ENCODE measurements at regions not wholly inside any gene's neighbourhood (a gene's known extent, or its start where the extent isn't known, plus 50 kb on each side); places are given as distances from the start of the nearest gene placed in this dataset.
"Not testable (repeated sequence)": the region's sequence is repeated elsewhere in the genome, so short reads cannot be mapped to it uniquely, and the experiment has no call there.

GRCh38 chr5:8839361-8840055 lies 706.4 kb downstream of the SEMA5A start:
- no peaks in the 10 kb centered on the region for H3K27me3 ChIP-seq (replicated peaks; ENCODE audit: insufficient read depth)
- H3K36me3 ChIP-seq: no peaks in the 10 kb centered on the region
- H3K4me1 ChIP-seq (ENCODE audit: control insufficient read depth in 1 of 2, low read depth in 2 of 2): no peaks in the 10 kb centered on the region
- ATAC-seq (ENCODE audit: insufficient number of reproducible peaks, low FRiP score, low read depth) (no peak), DNase-seq (ENCODE audit: low spot score) (no peak)
- no peaks in the 10 kb centered on the region for H3K9me3 ChIP-seq
- no peak for TF ChIP-seq CTCF (IDR thresholded peaks at IDR 0.05)
- no peak overlapping the region for H3K4me3 ChIP-seq
- no peak overlapping the region for H3K27ac ChIP-seq

GRCh38 chr5:8840237-8840636 lies 705.6 kb downstream of the SEMA5A start:
- no peaks in the 10 kb centered on the region for H3K27me3 ChIP-seq (replicated peaks; ENCODE audit: insufficient read depth)
- no peak for ATAC-seq (ENCODE audit: insufficient number of reproducible peaks, low FRiP score, low read depth)
- H3K4me3 ChIP-seq: no peak overlapping the region
- H3K27ac ChIP-seq: no peak overlapping the region
- H3K4me1 ChIP-seq (ENCODE audit: control insufficient read depth in 1 of 2, low read depth in 2 of 2): no peaks in the 10 kb centered on the region
- no peaks in the 10 kb centered on the region for H3K36me3 ChIP-seq
- DNase-seq (ENCODE audit: low spot score): no peak
- H3K9me3 ChIP-seq: no peaks in the 10 kb centered on the region
- no peak for TF ChIP-seq CTCF (IDR thresholded peaks at IDR 0.05)

- H3K27me3 ChIP-seq (replicated peaks; ENCODE audit: insufficient read depth): not testable (repeated sequence)
Measured at GRCh38 chr5:8840746-8841145, 705.1 kb downstream of the SEMA5A start.

GRCh38 chr5:8842971-8843551 lies 702.8 kb downstream of the SEMA5A start:
- H3K9me3 ChIP-seq: no peaks in the 10 kb centered on the region
- H3K4me1 ChIP-seq (ENCODE audit: control insufficient read depth in 1 of 2, low read depth in 2 of 2): no peaks in the 10 kb centered on the region
- H3K27ac ChIP-seq: no peak overlapping the region
- H3K27me3 ChIP-seq (replicated peaks; ENCODE audit: insufficient read depth): no peaks in the 10 kb centered on the region
- no peak for ATAC-seq (ENCODE audit: insufficient number of reproducible peaks, low FRiP score, low read depth)
- DNase-seq (ENCODE audit: low spot score): no peak
- H3K4me3 ChIP-seq: no peak overlapping the region
- no peaks in the 10 kb centered on the region for H3K36me3 ChIP-seq
- no peak for TF ChIP-seq CTCF (IDR thresholded peaks at IDR 0.05)

More at GRCh38 chr5:8840746-8841145, 705.1 kb downstream of the SEMA5A start:
- H3K9me3 ChIP-seq; H3K36me3 ChIP-seq; DNase-seq (ENCODE audit: low spot score); H3K4me1 ChIP-seq (ENCODE audit: control insufficient read depth in 1 of 2, low read depth in 2 of 2); ATAC-seq (ENCODE audit: insufficient number of reproducible peaks, low FRiP score, low read depth); H3K4me3 ChIP-seq; H3K27ac ChIP-seq: not testable (repeated sequence)

- no peak overlapping the region for H3K27ac ChIP-seq
- no peaks in the 10 kb centered on the region for H3K9me3 ChIP-seq
- no peaks in the 10 kb centered on the region for H3K36me3 ChIP-seq
- H3K27me3 ChIP-seq (replicated peaks; ENCODE audit: insufficient read depth): no peaks in the 10 kb centered on the region
- ATAC-seq (ENCODE audit: insufficient number of reproducible peaks, low FRiP score, low read depth) (no peak), DNase-seq (ENCODE audit: low spot score) (no peak)
- H3K4me3 ChIP-seq: no peak overlapping the region
- H3K4me1 ChIP-seq (ENCODE audit: control insufficient read depth in 1 of 2, low read depth in 2 of 2): no peaks in the 10 kb centered on the region
- no peak for TF ChIP-seq CTCF (IDR thresholded peaks at IDR 0.05)
Measured at GRCh38 chr5:8843771-8844170, 702.1 kb downstream of the SEMA5A start.

Measured in thoracic aorta (tissue), 2 donors.